ENCODE measurements at regions not wholly inside any gene's neighbourhood (a gene's known extent, or its start where the extent isn't known, plus 50 kb on each side); places are given as distances from the start of the nearest gene placed in this dataset.

DNA sequence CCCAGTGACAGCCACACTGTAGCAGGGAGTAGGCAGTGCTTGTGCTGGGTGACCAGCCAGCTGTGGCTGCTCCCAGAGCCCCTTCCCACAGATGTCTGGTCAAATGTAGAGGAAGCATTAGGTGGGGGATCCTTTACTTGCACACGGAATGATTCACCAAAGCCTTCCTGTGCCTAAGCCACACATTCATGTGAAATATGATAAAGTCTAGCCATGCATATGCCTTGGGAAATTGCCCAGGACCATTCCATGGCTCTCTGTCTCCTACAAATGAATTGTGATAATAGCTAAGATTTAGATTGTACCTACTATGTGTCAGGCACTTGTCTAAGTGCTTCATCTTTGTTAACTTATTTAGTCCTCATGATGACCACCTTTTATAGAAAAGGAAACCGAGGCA lies 217.5 kb upstream of the E2F8 start:
- TF ChIP-seq, protein P1, sequence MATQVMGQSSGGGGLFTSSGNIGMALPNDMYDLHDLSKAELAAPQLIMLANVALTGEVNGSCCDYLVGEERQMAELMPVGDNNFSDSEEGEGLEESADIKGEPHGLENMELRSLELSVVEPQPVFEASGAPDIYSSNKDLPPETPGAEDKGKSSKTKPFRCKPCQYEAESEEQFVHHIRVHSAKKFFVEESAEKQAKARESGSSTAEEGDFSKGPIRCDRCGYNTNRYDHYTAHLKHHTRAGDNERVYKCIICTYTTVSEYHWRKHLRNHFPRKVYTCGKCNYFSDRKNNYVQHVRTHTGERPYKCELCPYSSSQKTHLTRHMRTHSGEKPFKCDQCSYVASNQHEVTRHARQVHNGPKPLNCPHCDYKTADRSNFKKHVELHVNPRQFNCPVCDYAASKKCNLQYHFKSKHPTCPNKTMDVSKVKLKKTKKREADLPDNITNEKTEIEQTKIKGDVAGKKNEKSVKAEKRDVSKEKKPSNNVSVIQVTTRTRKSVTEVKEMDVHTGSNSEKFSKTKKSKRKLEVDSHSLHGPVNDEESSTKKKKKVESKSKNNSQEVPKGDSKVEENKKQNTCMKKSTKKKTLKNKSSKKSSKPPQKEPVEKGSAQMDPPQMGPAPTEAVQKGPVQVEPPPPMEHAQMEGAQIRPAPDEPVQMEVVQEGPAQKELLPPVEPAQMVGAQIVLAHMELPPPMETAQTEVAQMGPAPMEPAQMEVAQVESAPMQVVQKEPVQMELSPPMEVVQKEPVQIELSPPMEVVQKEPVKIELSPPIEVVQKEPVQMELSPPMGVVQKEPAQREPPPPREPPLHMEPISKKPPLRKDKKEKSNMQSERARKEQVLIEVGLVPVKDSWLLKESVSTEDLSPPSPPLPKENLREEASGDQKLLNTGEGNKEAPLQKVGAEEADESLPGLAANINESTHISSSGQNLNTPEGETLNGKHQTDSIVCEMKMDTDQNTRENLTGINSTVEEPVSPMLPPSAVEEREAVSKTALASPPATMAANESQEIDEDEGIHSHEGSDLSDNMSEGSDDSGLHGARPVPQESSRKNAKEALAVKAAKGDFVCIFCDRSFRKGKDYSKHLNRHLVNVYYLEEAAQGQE (IDR thresholded peaks at IDR 0.05; ENCODE audit: insufficient read depth in 1 of 2, low read depth in 2 of 2, low read length in 1 of 2): no peak
- TF ChIP-seq, protein P2, sequence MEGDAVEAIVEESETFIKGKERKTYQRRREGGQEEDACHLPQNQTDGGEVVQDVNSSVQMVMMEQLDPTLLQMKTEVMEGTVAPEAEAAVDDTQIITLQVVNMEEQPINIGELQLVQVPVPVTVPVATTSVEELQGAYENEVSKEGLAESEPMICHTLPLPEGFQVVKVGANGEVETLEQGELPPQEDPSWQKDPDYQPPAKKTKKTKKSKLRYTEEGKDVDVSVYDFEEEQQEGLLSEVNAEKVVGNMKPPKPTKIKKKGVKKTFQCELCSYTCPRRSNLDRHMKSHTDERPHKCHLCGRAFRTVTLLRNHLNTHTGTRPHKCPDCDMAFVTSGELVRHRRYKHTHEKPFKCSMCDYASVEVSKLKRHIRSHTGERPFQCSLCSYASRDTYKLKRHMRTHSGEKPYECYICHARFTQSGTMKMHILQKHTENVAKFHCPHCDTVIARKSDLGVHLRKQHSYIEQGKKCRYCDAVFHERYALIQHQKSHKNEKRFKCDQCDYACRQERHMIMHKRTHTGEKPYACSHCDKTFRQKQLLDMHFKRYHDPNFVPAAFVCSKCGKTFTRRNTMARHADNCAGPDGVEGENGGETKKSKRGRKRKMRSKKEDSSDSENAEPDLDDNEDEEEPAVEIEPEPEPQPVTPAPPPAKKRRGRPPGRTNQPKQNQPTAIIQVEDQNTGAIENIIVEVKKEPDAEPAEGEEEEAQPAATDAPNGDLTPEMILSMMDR (IDR thresholded peaks at IDR 0.05): no peak
